ENCODE measurements at regions not wholly inside any gene's neighbourhood (a gene's known extent, or its start where the extent isn't known, plus 50 kb on each side); places are given as distances from the start of the nearest gene placed in this dataset.

- DNase-seq (ENCODE audit: extremely low read depth, low read depth, low spot score) = no peak
Measured at GRCh38 chr5:121793791-121794190, 57.9 kb upstream of the FTMT start.

DNA sequence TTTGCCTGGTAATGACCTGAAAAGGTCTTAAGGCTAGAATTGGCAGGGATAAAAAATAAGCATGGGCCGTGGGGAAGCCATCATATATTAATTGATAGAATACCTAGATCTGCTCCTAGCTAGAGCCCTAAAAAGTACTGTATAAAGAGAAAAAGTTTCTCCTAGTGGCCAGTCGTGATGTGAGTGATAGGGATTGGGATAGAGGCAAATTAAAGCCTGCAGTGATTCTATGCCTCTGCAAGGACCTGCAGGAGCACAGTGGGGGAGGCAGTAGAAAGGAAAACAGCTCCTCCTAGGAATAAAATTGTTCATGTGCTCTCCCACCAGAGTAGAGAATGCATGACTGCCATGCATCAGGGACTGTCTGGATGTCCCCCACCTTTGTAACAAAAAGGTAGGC lies 56.2 kb upstream of the FTMT start:
- no peak for DNase-seq (ENCODE audit: extremely low read depth, low read depth, low spot score)

GRCh38 chr5:121797681-121798518 lies 53.8 kb upstream of the FTMT start:
- DNase-seq (ENCODE audit: extremely low read depth, low read depth, low spot score) = no peak

All from glomerular endothelial cell (primary cell).